ENCODE measurements at regions not wholly inside any gene's neighbourhood (a gene's known extent, or its start where the extent isn't known, plus 50 kb on each side); places are given as distances from the start of the nearest gene placed in this dataset.

- no peak overlapping the region for H3K27ac ChIP-seq
- no peaks in the 10 kb centered on the region for H3K27me3 ChIP-seq (ENCODE audit: insufficient read depth, low read depth, severe bottlenecking)
- peaks cover 3% of the 10 kb centered on the region for H3K9me3 ChIP-seq (ENCODE audit: severe bottlenecking)
- no peak overlapping the region for H3K4me3 ChIP-seq (ENCODE audit: low read depth, low read length)
- DNase-seq: no peak
- H3K36me3 ChIP-seq: no peaks in the 10 kb centered on the region
- peak; percentile 26; the same call in 1 of the 2 replicates for TF ChIP-seq CTCF (IDR thresholded peaks at IDR 0.05; ENCODE audit: low read depth, low read length)
These were observed 50.5 kb upstream of the FBRSL1 start for GRCh38 chr12:132439333-132439904.

- Histone ChIP-seq H3K36me3 (no peaks in the 10 kb centered on the region), H3K27me3 (ENCODE audit: insufficient read depth, low read depth, severe bottlenecking) (no peaks in the 10 kb centered on the region), H3K9me3 (ENCODE audit: severe bottlenecking) (peaks cover 3% of the 10 kb centered on the region), H3K27ac (no peak overlapping the region), H3K4me3 (ENCODE audit: low read depth, low read length) (no peak overlapping the region)
- no peak for DNase-seq
- TF ChIP-seq CTCF (IDR thresholded peaks at IDR 0.05; ENCODE audit: low read depth, low read length): no peak
These were observed 51.2 kb upstream of the FBRSL1 start for GRCh38 chr12:132438726-132439125.

GRCh38 chr12:132437943-132438700, 51.8 kb upstream of the FBRSL1 start:
- Histone ChIP-seq H3K27me3 (ENCODE audit: insufficient read depth, low read depth, severe bottlenecking) (no peaks in the 10 kb centered on the region), H3K27ac (no peak overlapping the region), H3K36me3 (no peaks in the 10 kb centered on the region), H3K9me3 (ENCODE audit: severe bottlenecking) (peaks cover 3% of the 10 kb centered on the region), H3K4me3 (ENCODE audit: low read depth, low read length) (no peak overlapping the region)
- TF ChIP-seq CTCF (IDR thresholded peaks at IDR 0.05; ENCODE audit: low read depth, low read length): no peak
- DNase-seq: no peak

GRCh38 chr12:132437252-132437932, 52.6 kb upstream of the FBRSL1 start:
- DNase-seq: no peak
- Histone ChIP-seq H3K27ac (no peak overlapping the region), H3K4me3 (ENCODE audit: low read depth, low read length) (no peak overlapping the region), H3K27me3 (ENCODE audit: insufficient read depth, low read depth, severe bottlenecking) (no peaks in the 10 kb centered on the region), H3K9me3 (ENCODE audit: severe bottlenecking) (peaks cover 3% of the 10 kb centered on the region), H3K36me3 (no peaks in the 10 kb centered on the region)
- no peak for TF ChIP-seq CTCF (IDR thresholded peaks at IDR 0.05; ENCODE audit: low read depth, low read length)

GRCh38 chr12:132436791-132437251, 53.1 kb upstream of the FBRSL1 start:
- Histone ChIP-seq H3K27me3 (ENCODE audit: insufficient read depth, low read depth, severe bottlenecking) (no peaks in the 10 kb centered on the region), H3K27ac (no peak overlapping the region), H3K4me3 (ENCODE audit: low read depth, low read length) (no peak overlapping the region), H3K36me3 (no peaks in the 10 kb centered on the region), H3K9me3 (ENCODE audit: severe bottlenecking) (peaks cover 3% of the 10 kb centered on the region)
- TF ChIP-seq CTCF (IDR thresholded peaks at IDR 0.05; ENCODE audit: low read depth, low read length): no peak
- DNase-seq: no peak
